ENCODE measurements at regions not wholly inside any gene's neighbourhood (a gene's known extent, or its start where the extent isn't known, plus 50 kb on each side); places are given as distances from the start of the nearest gene placed in this dataset.

DNA sequence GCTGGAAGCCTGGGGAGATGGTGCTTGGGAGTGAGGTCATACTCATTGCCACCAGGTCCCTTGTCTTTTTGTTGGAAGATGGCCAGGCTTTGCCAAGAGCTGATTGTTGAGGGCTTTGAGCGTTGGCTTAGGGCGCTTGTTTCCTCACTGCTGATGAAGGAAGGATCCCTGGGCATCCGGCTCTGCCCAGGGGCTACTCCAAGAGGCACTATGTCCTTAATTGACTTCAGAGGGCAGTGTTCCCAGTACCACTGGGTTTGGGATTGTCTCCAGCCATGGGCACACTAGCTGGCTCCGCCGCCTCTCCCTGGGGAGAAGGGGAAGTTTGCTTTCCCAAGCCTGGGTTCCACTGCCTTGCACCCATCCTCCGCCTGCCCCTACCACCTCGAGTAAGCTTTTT, 57.2 kb upstream of the RGMA start:
- DNase-seq (ENCODE audit: low read depth, low spot score): no peak
- TF ChIP-seq, protein P1, sequence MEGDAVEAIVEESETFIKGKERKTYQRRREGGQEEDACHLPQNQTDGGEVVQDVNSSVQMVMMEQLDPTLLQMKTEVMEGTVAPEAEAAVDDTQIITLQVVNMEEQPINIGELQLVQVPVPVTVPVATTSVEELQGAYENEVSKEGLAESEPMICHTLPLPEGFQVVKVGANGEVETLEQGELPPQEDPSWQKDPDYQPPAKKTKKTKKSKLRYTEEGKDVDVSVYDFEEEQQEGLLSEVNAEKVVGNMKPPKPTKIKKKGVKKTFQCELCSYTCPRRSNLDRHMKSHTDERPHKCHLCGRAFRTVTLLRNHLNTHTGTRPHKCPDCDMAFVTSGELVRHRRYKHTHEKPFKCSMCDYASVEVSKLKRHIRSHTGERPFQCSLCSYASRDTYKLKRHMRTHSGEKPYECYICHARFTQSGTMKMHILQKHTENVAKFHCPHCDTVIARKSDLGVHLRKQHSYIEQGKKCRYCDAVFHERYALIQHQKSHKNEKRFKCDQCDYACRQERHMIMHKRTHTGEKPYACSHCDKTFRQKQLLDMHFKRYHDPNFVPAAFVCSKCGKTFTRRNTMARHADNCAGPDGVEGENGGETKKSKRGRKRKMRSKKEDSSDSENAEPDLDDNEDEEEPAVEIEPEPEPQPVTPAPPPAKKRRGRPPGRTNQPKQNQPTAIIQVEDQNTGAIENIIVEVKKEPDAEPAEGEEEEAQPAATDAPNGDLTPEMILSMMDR (IDR thresholded peaks at IDR 0.05; ENCODE audit: low read depth, low read length): no peak
- no peak overlapping the region for H3K4me3 ChIP-seq (ENCODE audit: low read depth, low read length)
- in situ Hi-C loops (cut with HindIII; ENCODE audit: low sequenced_read_pairs): no loop called here

DNA sequence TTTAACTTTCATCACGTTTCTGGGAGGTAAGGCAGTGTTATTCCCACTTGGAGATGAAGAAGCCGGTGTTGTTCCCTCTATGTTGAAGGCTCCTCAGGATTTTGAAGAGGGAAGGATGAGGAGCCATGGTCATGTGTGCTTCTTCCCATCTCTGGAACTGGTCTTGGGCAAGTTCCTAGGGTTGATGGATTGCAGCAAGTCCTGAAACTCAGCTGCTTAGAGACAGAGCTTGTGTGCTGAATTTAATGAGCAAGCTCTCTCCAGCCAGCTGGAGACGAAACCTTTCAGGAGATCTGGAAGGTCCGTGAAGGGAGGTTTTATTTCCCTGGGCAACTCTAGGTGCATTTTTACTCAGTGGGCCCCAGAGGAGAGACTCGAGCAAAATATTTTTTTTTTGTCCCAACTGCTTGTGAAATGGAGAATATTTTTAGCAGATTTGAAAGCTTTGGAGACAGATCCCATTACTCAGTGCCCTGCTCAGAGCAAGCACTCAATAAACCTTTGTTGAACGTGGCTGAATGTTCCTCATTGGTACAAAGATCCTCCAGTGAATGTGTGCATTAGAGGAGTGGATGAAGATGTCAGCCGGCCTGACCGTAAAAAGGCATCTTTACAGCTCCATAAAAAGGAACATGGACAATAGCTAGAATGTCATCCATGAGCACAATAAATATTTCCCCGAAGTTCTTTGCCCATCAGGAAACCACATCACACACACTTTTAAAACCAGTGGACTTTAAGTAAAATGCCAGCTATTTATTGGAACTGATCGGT, 55.6 kb upstream of the RGMA start:
- in situ Hi-C loops (cut with HindIII; ENCODE audit: low sequenced_read_pairs): no loop called here
- TF ChIP-seq, protein P1 (IDR thresholded peaks at IDR 0.05; ENCODE audit: low read depth, low read length): no peak
- no peak overlapping the region for H3K4me3 ChIP-seq (ENCODE audit: low read depth, low read length)
- no peak for DNase-seq (ENCODE audit: low read depth, low spot score)

DNA sequence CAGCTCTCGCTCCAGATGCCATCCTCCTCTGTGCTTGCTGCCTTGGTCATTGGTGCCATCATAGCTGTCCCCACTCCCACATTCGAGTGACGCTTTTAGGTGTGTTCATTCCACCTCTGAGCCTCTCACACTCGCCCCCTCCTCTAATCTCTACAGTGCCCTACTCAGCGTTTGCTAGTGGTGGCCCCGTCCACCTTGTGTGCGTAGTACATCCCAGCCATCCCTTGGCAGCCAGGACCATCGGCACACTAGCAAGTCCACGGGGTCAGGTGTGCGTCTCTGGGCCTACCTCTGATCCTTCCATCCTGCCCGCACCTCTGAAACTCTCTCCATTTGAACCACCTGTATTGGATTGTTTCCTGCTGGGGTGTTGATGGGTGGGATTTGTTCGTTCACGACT, 54.2 kb upstream of the RGMA start:
- no peak for DNase-seq (ENCODE audit: low read depth, low spot score)
- H3K4me3 ChIP-seq (ENCODE audit: low read depth, low read length): no peak overlapping the region
- in situ Hi-C loops (cut with HindIII; ENCODE audit: low sequenced_read_pairs): no loop called here
- TF ChIP-seq, protein P1 (IDR thresholded peaks at IDR 0.05; ENCODE audit: low read depth, low read length): no peak

- in situ Hi-C loops (cut with HindIII; ENCODE audit: low sequenced_read_pairs): no loop called here
- TF ChIP-seq, protein P1 (IDR thresholded peaks at IDR 0.05; ENCODE audit: low read depth, low read length): no peak
- no peak for DNase-seq (ENCODE audit: low read depth, low spot score)
- H3K4me3 ChIP-seq (ENCODE audit: low read depth, low read length): no peak overlapping the region
These were observed 52.4 kb upstream of the RGMA start for GRCh38 chr15:93141371-93141794.

DNA sequence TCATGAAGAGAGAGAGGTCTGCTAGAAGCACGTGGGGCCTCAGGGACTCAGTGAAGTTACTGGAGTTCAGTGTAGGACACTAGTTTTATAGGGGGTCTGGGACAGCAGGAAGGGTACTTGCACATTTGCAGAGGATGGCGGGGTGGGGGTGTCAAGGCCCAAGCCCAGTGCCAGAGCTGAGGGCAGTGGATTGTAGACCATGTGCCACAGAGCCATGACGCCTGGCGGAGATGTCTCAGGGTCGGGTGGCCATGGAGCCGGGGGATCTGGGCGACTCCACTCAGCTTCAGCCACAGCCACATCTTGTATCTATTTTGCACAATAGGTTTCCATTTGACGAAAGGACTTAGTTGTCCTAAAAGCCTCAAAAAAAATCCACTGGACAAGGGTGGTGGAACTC, 50.4 kb upstream of the RGMA start:
- in situ Hi-C loops (cut with HindIII; ENCODE audit: low sequenced_read_pairs): no loop called here
- TF ChIP-seq, protein P1 (IDR thresholded peaks at IDR 0.05; ENCODE audit: low read depth, low read length): no peak
- no peak overlapping the region for H3K4me3 ChIP-seq (ENCODE audit: low read depth, low read length)
- DNase-seq (ENCODE audit: low read depth, low spot score): no peak

- H3K4me3 ChIP-seq (ENCODE audit: low read depth, low read length): no peak overlapping the region
- TF ChIP-seq, protein P1 (IDR thresholded peaks at IDR 0.05; ENCODE audit: low read depth, low read length): no peak
- in situ Hi-C loops (cut with HindIII; ENCODE audit: low sequenced_read_pairs): no loop called here
- no peak for DNase-seq (ENCODE audit: low read depth, low spot score)
These were observed 49.8 kb upstream of the RGMA start for GRCh38 chr15:93138681-93139250.
